PC-9 (cell line): ENCODE measurements at regions not wholly inside any gene's neighbourhood (a gene's known extent, or its start where the extent isn't known, plus 50 kb on each side); places are given as distances from the start of the nearest gene placed in this dataset.

Experiments
- BruUV-seq: library from RNA; stranded (reverse); fragments of 400-500 nt; replicated peaks from 2 replicates; lab custom pipeline; 2021; lab: Mats Ljungman, UMichigan
- CTCF ChIA-PET: fragments of 300-600 bp; sonication (Branson Sonifier 250); formaldehyde crosslinking; loops from one replicate; lab custom pipeline; 2022; ENCODE audit warnings: antibody characterized with exemption; lab: Charles Lee
- POLR2A ChIA-PET: fragments of 300-600 bp; sonication (Branson Sonifier 250); formaldehyde crosslinking; loops from one replicate; lab custom pipeline; 2022; ENCODE audit warnings: antibody characterized with exemption; ENCODE audit not compliant: unreplicated experiment; lab: Charles Lee
- DNase-seq, 2 experiments: peaks; one replicate each; pipeline versions ENCODE4 v3.0.0 to v3.0.0-alpha.2; 2015 to 2022; ENCODE audit warnings: mixed read lengths in 1 of 2
- H2AFZ ChIP-seq: fragments of 200-600 bp; sonication (generic); 2 replicates; pipeline ENCODE4 v1.8.1; 2017; ENCODE audit warnings: antibody characterized with exemption
- H3F3A ChIP-seq: fragments of 200-600 bp; sonication (generic); 2 replicates; pipeline ENCODE4 v1.8.1; 2017; ENCODE audit warnings: antibody characterized with exemption, mild to moderate bottlenecking, low read depth; ENCODE audit not compliant: insufficient read depth
- H3K27ac ChIP-seq: fragments of 200-600 bp; sonication (generic); 2 replicates; pipeline ENCODE4 v1.6.1; 2016; ENCODE audit warnings: mixed run types
- H3K27me3 ChIP-seq: fragments of 200-600 bp; sonication (generic); 2 replicates; pipeline ENCODE4 v1.6.1; 2016; ENCODE audit warnings: low read depth, mixed run types; ENCODE audit not compliant: insufficient read depth
- H3K36me3 ChIP-seq: fragments of 200-600 bp; sonication (generic); 2 replicates; pipeline ENCODE4 v1.6.1; 2016; ENCODE audit warnings: low read depth, mixed run types
- H3K4me1 ChIP-seq: fragments of 200-600 bp; sonication (generic); replicated peaks from 2 replicates; pipeline ENCODE4 v1.6.1; 2016; ENCODE audit warnings: mixed run types; ENCODE audit not compliant: insufficient read depth
- H3K4me2 ChIP-seq: fragments of 200-600 bp; sonication (generic); 2 replicates; pipeline ENCODE4 v1.6.1; 2017; ENCODE audit warnings: mixed run types
- H3K4me3 ChIP-seq: fragments of 200-600 bp; sonication (generic); 2 replicates; pipeline ENCODE4 v1.6.1; 2016; ENCODE audit warnings: mixed run types
- H3K79me2 ChIP-seq: fragments of 200-600 bp; sonication (generic); 2 replicates; pipeline ENCODE4 v1.6.1; 2017; ENCODE audit warnings: low read depth, mixed run types
- H3K9me2 ChIP-seq: fragments of 200-600 bp; sonication (generic); 2 replicates; pipeline ENCODE4 v1.8.1; 2017; ENCODE audit warnings: mild to moderate bottlenecking; ENCODE audit not compliant: insufficient read depth
- H3K9me3 ChIP-seq: fragments of 200-600 bp; sonication (generic); 2 replicates; pipeline ENCODE4 v1.8.1; 2016; ENCODE audit warnings: low read depth; ENCODE audit not compliant: insufficient read depth
- H4K20me1 ChIP-seq: fragments of 200-600 bp; sonication (generic); 2 replicates; pipeline ENCODE4 v1.8.1; 2017; ENCODE audit not compliant: insufficient read depth
- CTCF ChIP-seq: fragments of 200-600 bp; sonication (generic); conservative IDR thresholded peaks from 2 replicates; pipeline ENCODE4 v1.6.1; 2017; ENCODE audit warnings: mixed run types, antibody characterized with exemption, mild to moderate bottlenecking, moderate library complexity
- EZH2 ChIP-seq: fragments of 200-600 bp; sonication (generic); IDR thresholded peaks from 2 replicates; pipeline ENCODE4 v1.8.0; 2017; ENCODE audit warnings: antibody characterized with exemption, low read depth
- intact Hi-C: fragments of 100-400 bp; cut with micrococcal nuclease; formaldehyde crosslinking; loops from one replicate; pipeline ENCODE4 v1.10.0; 2022; ENCODE audit not compliant: unreplicated experiment

GRCh38 chr19:30815889-30816580 is 443.9 kb downstream of the ZNF536 start:
- Histone ChIP-seq H3K4me1 (no peaks in the 10 kb centered on the region), H3K4me3 (no peak overlapping the region), H4K20me1 (no peaks in the 10 kb centered on the region), H3K9me3 (no peaks in the 10 kb centered on the region), H3K27me3 (peaks cover 24% of the 10 kb centered on the region), H3K36me3 (no peaks in the 10 kb centered on the region), H3K79me2 (no peaks in the 10 kb centered on the region), H3K9me2 (no peaks in the 10 kb centered on the region), H2AFZ (no peak overlapping the region), H3F3A (no peaks in the 10 kb centered on the region), H3K27ac (no peak overlapping the region), H3K4me2 (no peak overlapping the region)
- BruUV-seq = no TSS peak
- TF ChIP-seq EZH2 = no peak
- no peak for TF ChIP-seq CTCF
- ChIA-PET POLR2A (no interaction called here), CTCF (no interaction called here)
- DNase-seq = no peak
- intact Hi-C loops = no loop called here

DNA sequence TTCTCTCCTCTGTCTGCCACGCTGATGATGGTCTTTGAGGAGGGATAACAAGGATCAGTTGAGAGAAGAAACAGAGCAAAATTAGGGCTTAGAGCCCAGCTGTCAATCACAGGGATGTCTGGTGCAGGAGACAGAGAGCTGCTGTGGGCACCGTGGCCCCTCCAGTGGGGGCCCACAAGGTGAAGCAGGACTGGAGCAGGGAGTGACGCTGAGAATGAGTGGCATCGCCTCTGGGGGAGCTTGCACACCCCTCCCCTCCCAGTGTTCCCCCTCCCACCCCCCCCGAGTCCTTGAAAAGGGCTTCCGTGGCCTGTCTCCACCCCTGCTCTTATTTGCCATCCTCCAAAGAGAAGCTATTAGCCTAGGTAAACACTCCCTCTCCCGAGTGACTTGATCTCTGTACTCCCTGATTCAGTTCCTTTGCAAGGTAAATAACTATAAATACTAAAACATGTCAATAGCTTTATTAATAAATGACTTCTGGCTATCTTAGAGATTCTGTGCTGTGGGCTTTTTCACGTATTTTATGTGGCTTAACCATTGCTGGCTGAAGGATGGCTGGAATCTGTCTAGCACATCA is 440.0 kb downstream of the ZNF536 start:
- no peaks in the 10 kb centered on the region for H4K20me1 ChIP-seq
- no peak overlapping the region for H3K27ac ChIP-seq
- no peaks in the 10 kb centered on the region for H3K79me2 ChIP-seq
- ChIA-PET POLR2A (no interaction called here), CTCF (no interaction called here)
- BruUV-seq = no TSS peak
- no peak for DNase-seq
- intact Hi-C loops = no loop called here
- no peaks in the 10 kb centered on the region for H3K9me2 ChIP-seq
- no peak overlapping the region for H3K4me2 ChIP-seq
- no peaks in the 10 kb centered on the region for H3K36me3 ChIP-seq
- peaks cover 2% of the 10 kb centered on the region for H3K27me3 ChIP-seq
- H3K4me3 ChIP-seq = no peak overlapping the region
- no peaks in the 10 kb centered on the region for H3K9me3 ChIP-seq
- TF ChIP-seq CTCF = no peak
- TF ChIP-seq EZH2 = no peak
- H2AFZ ChIP-seq = no peak overlapping the region
- H3F3A ChIP-seq = no peaks in the 10 kb centered on the region
- H3K4me1 ChIP-seq = no peaks in the 10 kb centered on the region

- no TSS peak for BruUV-seq
These were observed 439.4 kb downstream of the ZNF536 start for GRCh38 chr19:30811397-30812098.

More at GRCh38 chr19:30811397-30812098, 439.4 kb downstream of the ZNF536 start:
- Histone ChIP-seq H3K4me1 (no peaks in the 10 kb centered on the region), H3K79me2 (no peaks in the 10 kb centered on the region), H3F3A (no peaks in the 10 kb centered on the region), H3K27ac (no peak overlapping the region), H3K27me3 (no peaks in the 10 kb centered on the region; the same call in none of the 2 replicates), H3K36me3 (no peaks in the 10 kb centered on the region), H3K9me3 (no peaks in the 10 kb centered on the region), H3K4me3 (no peak overlapping the region), H4K20me1 (no peaks in the 10 kb centered on the region), H3K4me2 (no peak overlapping the region), H2AFZ (no peak overlapping the region), H3K9me2 (no peaks in the 10 kb centered on the region)
- TF ChIP-seq EZH2 (no peak), CTCF (no peak)
- no peak for DNase-seq
- intact Hi-C loops = no loop called here
- ChIA-PET POLR2A (no interaction called here), CTCF (no interaction called here)
